ENCODE measurements at regions not wholly inside any gene's neighbourhood (a gene's known extent, or its start where the extent isn't known, plus 50 kb on each side); places are given as distances from the start of the nearest gene placed in this dataset.
A peak's percentile ranks its signal among the peaks of the same experiment; 100 is the strongest.

DNA sequence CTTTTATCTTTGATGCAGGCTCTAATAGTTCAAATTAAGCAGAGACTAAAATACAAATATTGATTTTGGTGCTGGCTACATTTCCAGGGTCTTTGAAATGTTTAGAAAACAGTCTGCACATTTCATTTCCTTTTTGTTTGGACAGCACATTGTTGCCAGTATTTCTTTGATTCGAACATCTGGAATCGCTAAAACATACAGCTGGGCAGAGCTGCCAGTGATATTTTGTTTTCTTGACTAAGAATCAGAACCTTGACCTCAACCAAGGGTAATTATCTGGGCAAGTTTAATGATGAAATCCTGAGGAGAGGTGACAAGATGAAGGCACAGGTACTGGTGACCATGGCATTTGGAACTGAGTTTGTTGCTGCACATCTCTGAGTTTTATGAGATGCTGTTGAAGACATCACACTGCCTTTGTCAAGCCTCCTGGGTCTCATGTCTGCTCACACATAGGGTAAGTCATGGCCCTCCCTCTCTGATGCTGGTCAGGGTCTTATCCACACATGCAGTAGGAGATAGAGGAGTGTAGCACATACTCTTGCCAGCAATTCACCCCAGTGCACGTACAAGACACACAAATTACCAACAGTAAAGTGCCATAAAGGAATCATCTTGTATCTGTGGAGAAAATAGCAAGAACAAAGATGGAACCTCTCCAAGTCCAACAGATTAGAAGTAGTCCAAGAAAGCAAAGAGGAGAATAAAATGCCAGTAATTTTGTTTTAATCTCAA, 391.9 kb downstream of the RND3 start:
- H3K27ac ChIP-seq = no peak overlapping the region
- no peak for DNase-seq (ENCODE audit: low read depth in 1 of 2, low spot score in 1 of 2)
- H3K4me3 ChIP-seq = no peak overlapping the region
- H3K36me3 ChIP-seq = no peaks in the 10 kb centered on the region
- no peaks in the 10 kb centered on the region for H3K27me3 ChIP-seq
- no peak for TF ChIP-seq CTCF (IDR thresholded peaks at IDR 0.05; ENCODE audit: low read depth, low read length)
- no peaks in the 10 kb centered on the region for H3K4me1 ChIP-seq (ENCODE audit: low read depth)
- no peaks in the 10 kb centered on the region for H3K9me3 ChIP-seq (ENCODE audit: low read depth)

DNA sequence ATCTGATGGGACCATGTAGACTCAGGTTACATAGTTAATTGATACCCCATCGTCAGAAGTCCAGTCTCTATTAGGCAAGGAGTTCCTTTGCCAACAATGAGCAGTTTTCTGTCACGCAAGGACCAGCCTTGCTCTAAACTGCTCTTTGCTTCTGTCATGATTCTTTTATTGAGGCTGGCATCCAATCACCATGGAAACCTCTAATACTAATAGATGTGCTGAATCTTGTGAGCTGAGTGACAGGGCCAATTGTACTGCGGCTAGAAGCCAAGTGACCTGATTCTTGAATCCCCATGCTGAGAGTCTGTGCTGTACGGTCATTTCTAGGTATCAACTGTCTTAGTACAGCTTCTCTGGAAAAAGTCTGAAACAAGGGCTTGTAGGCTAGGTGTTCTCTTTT, 395.6 kb downstream of the RND3 start:
- no peak for TF ChIP-seq CTCF (IDR thresholded peaks at IDR 0.05; ENCODE audit: low read depth, low read length)
- no peaks in the 10 kb centered on the region for H3K9me3 ChIP-seq (ENCODE audit: low read depth)
- no peak for DNase-seq (ENCODE audit: low read depth in 1 of 2, low spot score in 1 of 2)
- H3K27me3 ChIP-seq = no peaks in the 10 kb centered on the region
- no peak overlapping the region for H3K4me3 ChIP-seq
- H3K4me1 ChIP-seq (ENCODE audit: low read depth) = peaks cover 5% of the 10 kb centered on the region
- no peak overlapping the region for H3K27ac ChIP-seq
- no peaks in the 10 kb centered on the region for H3K36me3 ChIP-seq

DNA sequence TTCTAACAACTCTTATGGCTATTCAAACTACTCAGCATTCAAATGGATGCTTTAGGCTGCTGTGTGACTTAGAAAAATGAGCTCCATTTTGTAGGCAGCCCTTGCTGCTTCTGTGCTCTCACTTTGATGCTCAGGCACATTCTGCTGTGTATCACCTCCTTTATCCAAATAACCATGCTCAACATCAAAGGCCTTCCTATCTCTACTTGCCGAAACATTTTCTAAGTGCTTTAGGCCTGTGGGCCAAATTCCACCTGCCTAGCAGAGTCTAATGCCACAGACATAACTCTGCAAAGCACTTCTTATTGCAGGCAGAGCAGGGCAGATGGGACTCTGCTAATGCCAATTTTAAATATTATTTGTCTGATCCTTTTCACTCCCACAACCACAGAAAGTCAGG, 397.4 kb downstream of the RND3 start:
- H3K4me1 ChIP-seq (ENCODE audit: low read depth) = peaks cover 5% of the 10 kb centered on the region
- H3K9me3 ChIP-seq (ENCODE audit: low read depth) = no peaks in the 10 kb centered on the region
- H3K27me3 ChIP-seq = no peaks in the 10 kb centered on the region
- peak in 1 of 2 donors; percentile 36 for DNase-seq (ENCODE audit: low read depth in 1 of 2, low spot score in 1 of 2)
- H3K4me3 ChIP-seq = no peak overlapping the region
- TF ChIP-seq CTCF (IDR thresholded peaks at IDR 0.05; ENCODE audit: low read depth, low read length) = no peak
- H3K36me3 ChIP-seq = no peaks in the 10 kb centered on the region
- H3K27ac ChIP-seq = no peak overlapping the region

- H3K27ac ChIP-seq = no peak overlapping the region
- no peaks in the 10 kb centered on the region for H3K9me3 ChIP-seq (ENCODE audit: low read depth)
- H3K36me3 ChIP-seq = no peaks in the 10 kb centered on the region
- DNase-seq (ENCODE audit: low read depth in 1 of 2, low spot score in 1 of 2) = peak in 1 of 2 donors; percentile 53
- peaks cover 5% of the 10 kb centered on the region for H3K4me1 ChIP-seq (ENCODE audit: low read depth)
- TF ChIP-seq CTCF (IDR thresholded peaks at IDR 0.05; ENCODE audit: low read depth, low read length) = no peak
- no peaks in the 10 kb centered on the region for H3K27me3 ChIP-seq
- H3K4me3 ChIP-seq = no peak overlapping the region
These were observed 398.9 kb downstream of the RND3 start for GRCh38 chr2:150088538-150088937.

GRCh38 chr2:150085478-150085877, 402.0 kb downstream of the RND3 start:
- Histone ChIP-seq H3K4me1 (ENCODE audit: low read depth) (peaks cover 5% of the 10 kb centered on the region), H3K4me3 (no peak overlapping the region), H3K9me3 (ENCODE audit: low read depth) (no peaks in the 10 kb centered on the region), H3K36me3 (no peaks in the 10 kb centered on the region), H3K27me3 (no peaks in the 10 kb centered on the region), H3K27ac (no peak overlapping the region)
- DNase-seq (ENCODE audit: low read depth in 1 of 2, low spot score in 1 of 2) = no peak
- TF ChIP-seq CTCF (IDR thresholded peaks at IDR 0.05; ENCODE audit: low read depth, low read length) = no peak
